ENCODE measurements at regions not wholly inside any gene's neighbourhood (a gene's known extent, or its start where the extent isn't known, plus 50 kb on each side); places are given as distances from the start of the nearest gene placed in this dataset.

GRCh38 chr3:190220362-190220761 lies 99.7 kb upstream of the P3H2 start:
- no peak overlapping the region for H3K4me3 Mint-ChIP-seq
- H3K27me3 Mint-ChIP-seq (ENCODE audit: insufficient read depth, low read depth, poor library complexity) = peaks cover 3% of the 10 kb centered on the region
- H3K27ac Mint-ChIP-seq = no peak overlapping the region
- H3K4me3 ChIP-seq = no peak overlapping the region
- no peaks in the 10 kb centered on the region for H3K27me3 ChIP-seq (ENCODE audit: insufficient read depth)
- peaks cover 3% of the 10 kb centered on the region; the same call in 1 of the 3 replicates for H3K4me1 Mint-ChIP-seq
- H3K27ac ChIP-seq (ENCODE audit: low read depth) = no peak overlapping the region
- no peak overlapping the region for H3K4me2 ChIP-seq
- TF ChIP-seq CREB1 (CRISPR knock-in tag; IDR thresholded peaks at IDR 0.05; ENCODE audit: low read depth) (no peak), NANOG (IDR thresholded peaks at IDR 0.05; ENCODE audit: borderline replicate concordance) (no peak), ZNF114 (CRISPR knock-in tag; IDR thresholded peaks at IDR 0.05) (no peak), STAT1 (IDR thresholded peaks at IDR 0.05; ENCODE audit: unreplicated experiment) (no peak), REST (IDR thresholded peaks at IDR 0.05; ENCODE audit: unreplicated experiment) (no peak), EZH2 (IDR thresholded peaks at IDR 0.05; ENCODE audit: low read depth, unreplicated experiment) (no peak), POLR2AphosphoS5 (IDR thresholded peaks at IDR 0.05; ENCODE audit: low read depth) (no peak), EZH2phosphoT487 (IDR thresholded peaks at IDR 0.05; ENCODE audit: unreplicated experiment) (no peak), CTCF (conservative IDR thresholded peaks at IDR 0.05; ENCODE audit: low read depth in 2 of 2) (no peak), JUNB (IDR thresholded peaks at IDR 0.05; ENCODE audit: unreplicated experiment) (no peak), ZNF462 (CRISPR knock-in tag; IDR thresholded peaks at IDR 0.05) (no peak), ZNF331 (CRISPR knock-in tag; IDR thresholded peaks at IDR 0.05; ENCODE audit: low read depth) (no peak), ETS1 (IDR thresholded peaks at IDR 0.05) (no peak)
- H3K79me2 ChIP-seq (replicated peaks; ENCODE audit: insufficient read depth) = no peaks in the 10 kb centered on the region
- H3K4me1 ChIP-seq (ENCODE audit: insufficient read depth) = no peaks in the 10 kb centered on the region
- peaks cover 7% of the 10 kb centered on the region; the same call in 2 of the 3 replicates for H3K9me3 Mint-ChIP-seq
- no peaks in the 10 kb centered on the region for H4K20me1 ChIP-seq (replicated peaks; ENCODE audit: insufficient read depth)
- H3K9me2 ChIP-seq (ENCODE audit: insufficient read depth) = peaks cover 3% of the 10 kb centered on the region; the same call in 1 of the 2 replicates
- no peaks in the 10 kb centered on the region for H3K36me3 ChIP-seq (ENCODE audit: insufficient read depth)
- peaks cover 3% of the 10 kb centered on the region; the same call in 1 of the 3 replicates for H3K36me3 Mint-ChIP-seq (ENCODE audit: low read depth)
- DNase-seq (ENCODE audit: low spot score) = no peak
- H3F3A ChIP-seq (replicated peaks; ENCODE audit: low read depth) = no peaks in the 10 kb centered on the region
- no peak overlapping the region for H2AFZ ChIP-seq
- no peak for ATAC-seq
